ENCODE measurements at regions not wholly inside any gene's neighbourhood (a gene's known extent, or its start where the extent isn't known, plus 50 kb on each side); places are given as distances from the start of the nearest gene placed in this dataset.

DNA sequence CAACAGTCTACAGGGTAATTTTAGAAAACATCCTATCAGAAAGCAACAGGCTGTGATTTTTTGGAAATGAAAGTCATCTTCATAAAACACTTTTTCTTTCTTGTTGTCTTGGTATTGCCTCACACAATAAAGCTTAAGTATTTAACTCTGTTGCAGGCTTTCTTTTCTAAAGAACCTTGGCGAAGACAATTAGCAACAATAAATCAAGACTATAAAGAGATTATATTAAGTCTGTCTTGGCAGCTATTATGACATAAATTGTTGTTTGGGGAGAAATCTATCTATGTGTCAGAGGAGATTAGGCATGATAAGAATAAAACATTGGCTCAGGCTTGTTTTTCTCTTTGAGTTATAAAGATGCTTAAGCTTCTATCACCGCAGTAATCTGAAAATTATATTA, 1774.8 kb downstream of the ARAP2 start:
- TF ChIP-seq, protein P1, sequence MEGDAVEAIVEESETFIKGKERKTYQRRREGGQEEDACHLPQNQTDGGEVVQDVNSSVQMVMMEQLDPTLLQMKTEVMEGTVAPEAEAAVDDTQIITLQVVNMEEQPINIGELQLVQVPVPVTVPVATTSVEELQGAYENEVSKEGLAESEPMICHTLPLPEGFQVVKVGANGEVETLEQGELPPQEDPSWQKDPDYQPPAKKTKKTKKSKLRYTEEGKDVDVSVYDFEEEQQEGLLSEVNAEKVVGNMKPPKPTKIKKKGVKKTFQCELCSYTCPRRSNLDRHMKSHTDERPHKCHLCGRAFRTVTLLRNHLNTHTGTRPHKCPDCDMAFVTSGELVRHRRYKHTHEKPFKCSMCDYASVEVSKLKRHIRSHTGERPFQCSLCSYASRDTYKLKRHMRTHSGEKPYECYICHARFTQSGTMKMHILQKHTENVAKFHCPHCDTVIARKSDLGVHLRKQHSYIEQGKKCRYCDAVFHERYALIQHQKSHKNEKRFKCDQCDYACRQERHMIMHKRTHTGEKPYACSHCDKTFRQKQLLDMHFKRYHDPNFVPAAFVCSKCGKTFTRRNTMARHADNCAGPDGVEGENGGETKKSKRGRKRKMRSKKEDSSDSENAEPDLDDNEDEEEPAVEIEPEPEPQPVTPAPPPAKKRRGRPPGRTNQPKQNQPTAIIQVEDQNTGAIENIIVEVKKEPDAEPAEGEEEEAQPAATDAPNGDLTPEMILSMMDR (IDR thresholded peaks at IDR 0.05), result no peak
- TF ChIP-seq POLR2A (IDR thresholded peaks at IDR 0.05), result no peak

Measured in adrenal gland (tissue), 5 donors.